Peyer's patch (tissue), 4 donors: ENCODE measurements at regions not wholly inside any gene's neighbourhood (a gene's known extent, or its start where the extent isn't known, plus 50 kb on each side); places are given as distances from the start of the nearest gene placed in this dataset.

ENCODE experiments used
- POLR2A ChIP-seq, 2 donors: fragments of 450-650 bp; IDR thresholded peaks; one replicate each; pipeline ENCODE4 v1.5.1; 2017; ENCODE audit warnings: antibody characterized with exemption in 2 of 2, mild to moderate bottlenecking in 2 of 2, moderate library complexity in 2 of 2
- TF ChIP-seq, protein P1 (sequence below), 6 experiments: fragments of 450-650 bp in 4 of 6; fragments of 200-600 bp in 2 of 6; sonication (generic) in 1 of 6; IDR thresholded peaks; one replicate each; pipeline ENCODE4 v1.5.1; 2017 to 2019; ENCODE audit warnings: antibody characterized with exemption in 6 of 6, mild to moderate bottlenecking in 3 of 6, moderate library complexity in 1 of 6

DNA sequence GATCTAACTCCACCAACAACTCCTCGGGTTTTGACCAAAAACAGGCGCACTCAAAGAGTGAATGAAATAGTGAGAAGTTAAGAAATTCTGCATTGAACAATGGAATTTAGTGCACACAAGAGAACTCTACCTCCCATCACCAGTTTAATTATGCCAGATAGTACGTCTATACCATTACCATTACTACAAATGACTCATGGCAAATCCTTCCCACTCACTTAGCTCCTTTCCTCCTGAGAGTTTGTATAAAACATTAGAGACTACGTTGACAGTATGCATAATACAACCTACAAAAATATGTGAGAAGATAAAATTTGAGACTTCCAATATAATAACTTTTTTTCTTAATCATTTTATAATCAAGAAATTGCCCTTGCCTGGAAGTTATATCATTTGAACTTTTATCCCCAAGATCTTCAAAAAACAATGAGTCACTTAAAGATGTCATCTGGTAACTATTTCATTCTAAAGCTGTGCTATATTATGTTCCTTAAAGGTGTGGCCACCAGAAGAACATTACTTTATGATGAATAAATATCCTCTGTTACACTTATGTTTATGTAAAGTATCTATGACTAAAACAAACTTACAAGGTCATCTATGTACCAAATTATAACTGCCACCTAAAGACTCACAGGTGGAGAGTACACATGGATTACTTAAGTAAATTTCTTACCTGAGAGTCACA, 297.9 kb upstream of the PTGER4 start:
- TF ChIP-seq, protein P1, sequence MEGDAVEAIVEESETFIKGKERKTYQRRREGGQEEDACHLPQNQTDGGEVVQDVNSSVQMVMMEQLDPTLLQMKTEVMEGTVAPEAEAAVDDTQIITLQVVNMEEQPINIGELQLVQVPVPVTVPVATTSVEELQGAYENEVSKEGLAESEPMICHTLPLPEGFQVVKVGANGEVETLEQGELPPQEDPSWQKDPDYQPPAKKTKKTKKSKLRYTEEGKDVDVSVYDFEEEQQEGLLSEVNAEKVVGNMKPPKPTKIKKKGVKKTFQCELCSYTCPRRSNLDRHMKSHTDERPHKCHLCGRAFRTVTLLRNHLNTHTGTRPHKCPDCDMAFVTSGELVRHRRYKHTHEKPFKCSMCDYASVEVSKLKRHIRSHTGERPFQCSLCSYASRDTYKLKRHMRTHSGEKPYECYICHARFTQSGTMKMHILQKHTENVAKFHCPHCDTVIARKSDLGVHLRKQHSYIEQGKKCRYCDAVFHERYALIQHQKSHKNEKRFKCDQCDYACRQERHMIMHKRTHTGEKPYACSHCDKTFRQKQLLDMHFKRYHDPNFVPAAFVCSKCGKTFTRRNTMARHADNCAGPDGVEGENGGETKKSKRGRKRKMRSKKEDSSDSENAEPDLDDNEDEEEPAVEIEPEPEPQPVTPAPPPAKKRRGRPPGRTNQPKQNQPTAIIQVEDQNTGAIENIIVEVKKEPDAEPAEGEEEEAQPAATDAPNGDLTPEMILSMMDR (IDR thresholded peaks at IDR 0.05), result no peak
- TF ChIP-seq POLR2A (IDR thresholded peaks at IDR 0.05), result no peak
